Sigmoid colon (tissue), 4 donors: ENCODE measurements at regions not wholly inside any gene's neighbourhood (a gene's known extent, or its start where the extent isn't known, plus 50 kb on each side); places are given as distances from the start of the nearest gene placed in this dataset.

ENCODE experiments used
- POLR2AphosphoS5 ChIP-seq, 4 donors: sonication (generic); formaldehyde crosslinking; IDR thresholded peaks; one replicate each; pipeline ENCODE4 v1.6.1; 2017; ENCODE audit warnings: antibody characterized with exemption in 4 of 4
- TF ChIP-seq, protein P1 (sequence below), 4 experiments: fragments of 450-650 bp in 3 of 4; fragments of 200-600 bp in 1 of 4; IDR thresholded peaks; one replicate each; pipeline ENCODE4 v1.5.1; 2016 to 2019; ENCODE audit warnings: antibody characterized with exemption in 4 of 4, mild to moderate bottlenecking in 3 of 4, moderate library complexity in 2 of 4

DNA sequence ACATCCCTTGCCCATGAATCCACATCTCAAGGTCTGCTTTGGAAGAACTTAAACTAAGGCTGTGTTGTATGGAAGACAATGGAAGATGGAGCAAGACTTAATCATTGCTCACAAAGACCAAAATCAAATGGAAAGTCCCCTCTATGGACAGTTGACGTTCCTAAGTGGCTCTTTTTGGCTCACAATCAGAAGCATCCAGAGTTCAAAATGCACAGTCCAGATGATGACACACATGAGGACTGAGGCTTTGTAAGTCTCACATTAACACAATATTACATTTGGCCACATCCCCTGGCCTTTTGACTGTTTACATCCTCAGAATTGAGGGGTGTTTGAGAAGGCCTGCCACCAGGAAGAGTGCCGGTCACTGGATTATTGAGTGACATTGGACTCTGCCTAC, 122.3 kb upstream of the CPM start:
- TF ChIP-seq, protein P1, sequence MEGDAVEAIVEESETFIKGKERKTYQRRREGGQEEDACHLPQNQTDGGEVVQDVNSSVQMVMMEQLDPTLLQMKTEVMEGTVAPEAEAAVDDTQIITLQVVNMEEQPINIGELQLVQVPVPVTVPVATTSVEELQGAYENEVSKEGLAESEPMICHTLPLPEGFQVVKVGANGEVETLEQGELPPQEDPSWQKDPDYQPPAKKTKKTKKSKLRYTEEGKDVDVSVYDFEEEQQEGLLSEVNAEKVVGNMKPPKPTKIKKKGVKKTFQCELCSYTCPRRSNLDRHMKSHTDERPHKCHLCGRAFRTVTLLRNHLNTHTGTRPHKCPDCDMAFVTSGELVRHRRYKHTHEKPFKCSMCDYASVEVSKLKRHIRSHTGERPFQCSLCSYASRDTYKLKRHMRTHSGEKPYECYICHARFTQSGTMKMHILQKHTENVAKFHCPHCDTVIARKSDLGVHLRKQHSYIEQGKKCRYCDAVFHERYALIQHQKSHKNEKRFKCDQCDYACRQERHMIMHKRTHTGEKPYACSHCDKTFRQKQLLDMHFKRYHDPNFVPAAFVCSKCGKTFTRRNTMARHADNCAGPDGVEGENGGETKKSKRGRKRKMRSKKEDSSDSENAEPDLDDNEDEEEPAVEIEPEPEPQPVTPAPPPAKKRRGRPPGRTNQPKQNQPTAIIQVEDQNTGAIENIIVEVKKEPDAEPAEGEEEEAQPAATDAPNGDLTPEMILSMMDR (IDR thresholded peaks at IDR 0.05) = no peak
- TF ChIP-seq POLR2AphosphoS5 (IDR thresholded peaks at IDR 0.05) = no peak
